Prostate gland (tissue), 2 donors: ENCODE measurements at regions not wholly inside any gene's neighbourhood (a gene's known extent, or its start where the extent isn't known, plus 50 kb on each side); places are given as distances from the start of the nearest gene placed in this dataset.

Experiments used
- DNase-seq: peaks from one replicate; pipeline ENCODE4 v3.0.0-alpha.2; 2019; ENCODE audit warnings: low spot score
- H3K27ac ChIP-seq, 2 donors: fragments of 200-600 bp; sonication (generic); 2 replicates each; pipeline ENCODE4 v1.5.1; 2017 to 2019
- H3K27me3 ChIP-seq: fragments of 200-600 bp; sonication (generic); replicated peaks from 2 replicates; pipeline ENCODE4 v1.5.1; 2019; ENCODE audit not compliant: insufficient read depth
- H3K36me3 ChIP-seq, 2 donors: fragments of 200-600 bp; sonication (generic); 1 replicate in 1 of 2; 2 replicates in 1 of 2; pipeline versions ENCODE4 v1.5.1 to v1.8.1; 2017 to 2019
- H3K4me1 ChIP-seq: fragments of 200-600 bp; sonication (generic); replicated peaks from 2 replicates; pipeline ENCODE4 v1.5.1; 2019
- H3K4me3 ChIP-seq, 2 donors: fragments of 200-600 bp; sonication (generic); 2 replicates each; pipeline ENCODE4 v1.5.1; 2017 to 2019
- H3K9me3 ChIP-seq: fragments of 200-600 bp; sonication (generic); 2 replicates; pipeline ENCODE4 v1.5.1; 2017
- CTCF ChIP-seq, 4 experiments: fragments of 200-600 bp in 2 of 4; fragments of 450-650 bp in 2 of 4; sonication (generic) in 2 of 4; IDR thresholded peaks; 1 replicate in 3 of 4; 2 replicates in 1 of 4; pipeline ENCODE4 v1.5.1; 2016 to 2019; ENCODE audit warnings: antibody characterized with exemption in 4 of 4, mild to moderate bottlenecking in 2 of 4, moderate library complexity in 2 of 4
- POLR2A ChIP-seq: fragments of 450-650 bp; IDR thresholded peaks from one replicate; pipeline ENCODE4 v1.6.1; 2016; ENCODE audit warnings: antibody characterized with exemption, mild to moderate bottlenecking
- POLR2AphosphoS5 ChIP-seq: sonication (generic); formaldehyde crosslinking; IDR thresholded peaks from one replicate; pipeline ENCODE4 v1.6.1; 2017; ENCODE audit warnings: antibody characterized with exemption
- WGBS: methylation state at CpG from one replicate; pipeline ENCODE4 v1.1.5; 2018; 5-methylcytosine and 5-hydroxymethylcytosine counted together
- intact Hi-C: fragments of 100-400 bp; cut with DNase I; formaldehyde crosslinking; loops from one replicate; pipeline ENCODE4 v1.14.2; 2022

DNA sequence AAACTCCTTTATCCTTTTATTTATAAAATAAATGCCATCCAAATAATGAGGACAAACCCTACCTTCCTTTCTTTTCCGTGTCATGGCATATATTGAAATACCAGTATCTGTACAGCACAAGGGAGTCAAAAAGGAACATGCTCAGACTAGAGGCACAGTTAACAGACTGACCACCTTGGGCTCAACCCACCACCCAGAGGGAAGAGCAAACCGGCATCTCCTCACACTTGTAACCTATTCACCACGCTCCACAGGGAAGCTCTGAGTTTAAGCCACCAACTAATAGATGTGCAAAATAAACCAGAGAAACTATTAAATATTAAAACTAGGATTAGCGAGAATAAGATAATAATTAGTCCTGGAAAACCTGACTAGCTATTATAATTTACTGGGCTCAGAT, 112.7 kb downstream of the SIPA1L2 start:
- no peak overlapping the region for H3K4me3 ChIP-seq
- no peaks in the 10 kb centered on the region for H3K9me3 ChIP-seq
- no peaks in the 10 kb centered on the region for H3K4me1 ChIP-seq
- no peak overlapping the region for H3K27ac ChIP-seq
- intact Hi-C loops: no loop called here
- no peaks in the 10 kb centered on the region for H3K27me3 ChIP-seq
- WGBS: 93% methylated on average over 4 of the region's 4 CpGs
- no peak for DNase-seq
- TF ChIP-seq CTCF (IDR thresholded peaks at IDR 0.05) (no peak), POLR2AphosphoS5 (no peak), POLR2A (no peak)
- H3K36me3 ChIP-seq: no peaks in the 10 kb centered on the region

DNA sequence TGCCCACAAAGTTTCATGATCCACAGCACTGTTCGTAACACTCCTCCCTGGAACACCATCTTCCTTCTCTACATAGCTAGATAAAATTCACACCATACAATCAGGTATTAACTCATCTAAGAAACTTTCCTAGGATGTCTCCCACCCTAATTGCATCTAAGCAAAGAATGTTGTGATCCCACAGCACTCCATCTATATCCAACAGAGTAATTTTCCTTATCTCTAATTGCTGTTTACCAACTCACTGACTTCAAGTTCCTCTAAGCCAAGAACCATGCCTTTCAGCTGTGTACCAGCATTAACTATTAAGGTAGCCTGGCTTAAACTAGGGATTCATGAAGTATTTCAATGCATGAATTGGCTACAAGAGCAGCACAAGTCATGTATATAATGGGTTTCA, 114.2 kb downstream of the SIPA1L2 start:
- intact Hi-C loops: no loop called here
- TF ChIP-seq POLR2A (no peak), CTCF (IDR thresholded peaks at IDR 0.05) (no peak), POLR2AphosphoS5 (no peak)
- Histone ChIP-seq H3K4me3 (no peak overlapping the region), H3K9me3 (no peaks in the 10 kb centered on the region), H3K27ac (no peak overlapping the region), H3K36me3 (no peaks in the 10 kb centered on the region), H3K27me3 (no peaks in the 10 kb centered on the region), H3K4me1 (no peaks in the 10 kb centered on the region)
- WGBS: 97% methylated on average over 1 of the region's 1 CpG
- DNase-seq: no peak

- Histone ChIP-seq H3K36me3 (no peaks in the 10 kb centered on the region), H3K9me3 (no peaks in the 10 kb centered on the region), H3K27ac (no peak overlapping the region), H3K27me3 (no peaks in the 10 kb centered on the region), H3K4me1 (no peaks in the 10 kb centered on the region), H3K4me3 (no peak overlapping the region)
- TF ChIP-seq POLR2A: no peak
- DNase-seq: no peak
- 92% methylated on average over 5 of the region's 5 CpGs for WGBS
- intact Hi-C loops: no loop called here
Measured at GRCh38 chr1:232512712-232513111, 117.2 kb downstream of the SIPA1L2 start.

- intact Hi-C loops: no loop called here
- TF ChIP-seq POLR2AphosphoS5 (no peak), POLR2A (no peak), CTCF (IDR thresholded peaks at IDR 0.05) (no peak)
- Histone ChIP-seq H3K27me3 (no peaks in the 10 kb centered on the region), H3K27ac (no peak overlapping the region), H3K4me1 (no peaks in the 10 kb centered on the region), H3K9me3 (no peaks in the 10 kb centered on the region), H3K4me3 (no peak overlapping the region), H3K36me3 (no peaks in the 10 kb centered on the region)
- WGBS: 81% methylated on average over 1 of the region's 1 CpG
- no peak for DNase-seq
Measured at GRCh38 chr1:232511172-232511571, 118.8 kb downstream of the SIPA1L2 start.

DNA sequence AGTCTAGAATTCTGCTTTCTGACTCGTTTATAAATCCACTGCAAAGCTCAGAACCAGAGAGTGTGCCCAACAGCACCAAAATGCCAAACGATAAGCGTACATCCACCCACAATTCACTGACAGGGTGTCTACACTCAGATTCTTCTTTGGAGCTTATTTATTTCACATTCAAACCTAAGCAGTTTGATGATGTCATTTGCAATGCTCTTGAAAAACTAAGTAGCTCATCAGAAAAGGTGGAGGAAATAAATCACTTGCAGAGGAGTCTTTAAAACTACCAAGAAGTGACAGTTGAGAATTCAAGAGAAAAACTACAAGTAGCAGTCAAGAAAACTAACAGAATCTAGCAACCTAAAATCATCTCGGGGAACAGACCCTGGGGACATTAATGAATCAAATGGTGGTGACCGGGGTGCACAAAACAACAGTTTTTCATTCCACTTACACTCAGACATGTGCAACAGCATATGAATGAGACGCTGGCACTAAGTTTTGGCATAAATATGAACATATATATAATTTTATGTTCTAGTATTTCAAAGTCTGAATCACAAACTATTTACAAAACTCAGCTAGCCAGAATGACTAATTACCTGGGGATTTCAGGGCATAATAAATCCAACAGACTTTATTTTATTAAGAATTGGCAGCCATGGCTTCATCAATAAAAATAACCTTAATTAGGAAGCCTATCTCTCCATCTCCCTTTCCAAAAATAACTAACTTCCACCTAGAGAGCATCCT, 119.4 kb downstream of the SIPA1L2 start:
- Histone ChIP-seq H3K4me3 (no peak overlapping the region), H3K9me3 (no peaks in the 10 kb centered on the region), H3K36me3 (no peaks in the 10 kb centered on the region), H3K27ac (no peak overlapping the region), H3K4me1 (no peaks in the 10 kb centered on the region), H3K27me3 (no peaks in the 10 kb centered on the region)
- intact Hi-C loops: no loop called here
- WGBS: 79% methylated on average over 6 of the region's 6 CpGs
- no peak for DNase-seq
- TF ChIP-seq CTCF (IDR thresholded peaks at IDR 0.05) (no peak), POLR2A (no peak), POLR2AphosphoS5 (no peak)
